K562 (cell line): ENCODE measurements at regions not wholly inside any gene's neighbourhood (a gene's known extent, or its start where the extent isn't known, plus 50 kb on each side); places are given as distances from the start of the nearest gene placed in this dataset.

Source experiments
- ATAC-seq: fragments of 200-7000 bp; cut with Tn5 transposase; 3 replicates; pipeline ENCODE4 v1.9.1; 2020; ENCODE audit warnings: moderate library complexity
- BruUV-seq: library from RNA; stranded (reverse); fragments of 400-500 nt; replicated peaks from 2 replicates; lab custom pipeline; 2021; lab: Mats Ljungman, UMichigan
- CTCF ChIA-PET: fragments of 300-600 bp; formaldehyde crosslinking; extraction: SDS; loops from one replicate; lab custom pipeline; 2021; ENCODE audit warnings: low intra/inter-chr PET ratio; lab: Yijun Ruan, JAX
- POLR2A ChIA-PET: fragments of 300-600, 350-650 bp; sonication (Branson Sonifier 250); formaldehyde crosslinking; extraction: SDS; loops from one replicate; lab custom pipeline; 2021; ENCODE audit warnings: antibody characterized with exemption, inconsistent platforms; lab: Yijun Ruan, JAX
- DNase-seq, 4 experiments: peaks; one replicate each; pipeline versions ENCODE4 v3.0.0 to v3.0.0-alpha.2; 2011 to 2018; ENCODE audit warnings: low spot score in 3 of 4, mixed read lengths in 3 of 4; ENCODE audit errors: extremely low read depth in 1 of 4
- FAIRE-seq: peaks from 2 replicates; lab custom pipeline; 2011; peaks lifted over from hg19 to GRCh38; lab: Jason Lieb, UNC
- H2AFZ ChIP-seq: 2 replicates; pipeline ENCODE4 v1.6.0; 2011; ENCODE audit warnings: low read depth, low read length, control low read depth, inconsistent platforms
- H3K27ac ChIP-seq: fragments of 200-600 bp; 3 replicates; pipeline ENCODE4 v1.8.0; 2011; ENCODE audit warnings: low read depth, mild to moderate bottlenecking, control low read depth, inconsistent platforms, low read length, moderate library complexity, mixed read lengths; ENCODE audit errors: extremely low read depth
- H3K27me3 ChIP-seq, 2 experiments: fragments of 300-600 bp in 1 of 2; 2 replicates in 1 of 2; 3 replicates in 1 of 2; pipeline versions ENCODE4 v1.6.0 to v1.8.0; 2011; ENCODE audit warnings: inconsistent platforms in 2 of 2, low read length in 2 of 2, mild to moderate bottlenecking in 1 of 2, mixed read lengths in 1 of 2, moderate library complexity in 1 of 2; ENCODE audit not compliant: control insufficient read depth in 2 of 2, insufficient read depth in 2 of 2
- H3K36me3 ChIP-seq: fragments of 300-600 bp; 3 replicates; pipeline ENCODE4 v1.8.0; 2011; ENCODE audit warnings: mild to moderate bottlenecking, low read length, inconsistent platforms; ENCODE audit not compliant: control insufficient read depth, insufficient read depth
- H3K4me1 ChIP-seq, 2 experiments: fragments of 200-600 bp in 1 of 2; replicated peaks in 1 of 2; 2 replicates in 1 of 2; 3 replicates in 1 of 2; pipeline versions ENCODE4 v1.5.1 to v1.8.0; 2011; ENCODE audit warnings: inconsistent platforms in 2 of 2, low read length in 2 of 2, mild to moderate bottlenecking in 1 of 2, mixed read lengths in 1 of 2, moderate library complexity in 1 of 2; ENCODE audit not compliant: control insufficient read depth in 2 of 2, insufficient read depth in 2 of 2
- H3K4me2 ChIP-seq: 2 replicates; pipeline ENCODE4 v1.6.1; 2011; ENCODE audit warnings: low read length, control low read depth, inconsistent platforms, mixed read lengths; ENCODE audit not compliant: insufficient read depth
- H3K4me3 ChIP-seq: fragments of 200-600 bp; sonication (generic), shearing (Covaris generic); 2 replicates; pipeline ENCODE4 v1.5.1; 2016; ENCODE audit warnings: control low read depth, inconsistent platforms
- H3K79me2 ChIP-seq: fragments of 200-600 bp; 3 replicates; pipeline ENCODE4 v1.8.0; 2011; ENCODE audit warnings: low read length, inconsistent platforms; ENCODE audit not compliant: control insufficient read depth, insufficient read depth
- H3K9ac ChIP-seq, 2 experiments: 2 replicates each; pipeline versions ENCODE4 v1.6.0 to v1.6.1; 2011; ENCODE audit warnings: low read depth in 2 of 2, low read length in 2 of 2, control low read depth in 1 of 2, inconsistent platforms in 1 of 2, mild to moderate bottlenecking in 1 of 2, mixed read lengths in 1 of 2; ENCODE audit not compliant: insufficient read depth in 1 of 2
- H3K9me1 ChIP-seq: one replicate; pipeline ENCODE4 v1.6.0; 2011; ENCODE audit warnings: inconsistent platforms, mild to moderate bottlenecking, low read length, moderate library complexity; ENCODE audit not compliant: control insufficient read depth, insufficient read depth
- H3K9me3 ChIP-seq: replicated peaks from 2 replicates; pipeline ENCODE4 v1.5.1; 2011; ENCODE audit warnings: low read depth, low read length, inconsistent platforms; ENCODE audit not compliant: control insufficient read depth, insufficient read depth
- H4K20me1 ChIP-seq: replicated peaks from 2 replicates; pipeline ENCODE4 v1.6.1; 2011; ENCODE audit warnings: low read length, inconsistent platforms, mixed read lengths; ENCODE audit not compliant: control insufficient read depth, insufficient read depth
- ETV5 ChIP-seq: sonication (generic); formaldehyde crosslinking; IDR thresholded peaks from 2 replicates; pipeline ENCODE4 v1.4.0; 2020; ENCODE audit warnings: low read depth, mild to moderate bottlenecking, missing genetic modification reagents
- HNRNPL ChIP-seq: fragments of 200-400 bp; formaldehyde crosslinking; IDR thresholded peaks from 2 replicates; pipeline ENCODE4 v1.6.1; 2017; ENCODE audit warnings: low read depth, mild to moderate bottlenecking, low read length
- KAT7 ChIP-seq: sonication (generic); formaldehyde crosslinking; IDR thresholded peaks from 2 replicates; pipeline ENCODE4 v1.8.0; 2022; ENCODE audit warnings: missing genetic modification reagents, mild to moderate bottlenecking, borderline replicate concordance
- MCM7 ChIP-seq, 2 experiments: fragments of 450-650 bp; IDR thresholded peaks; 2 replicates each; pipeline ENCODE4 v1.6.1; 2016 to 2018
- NEUROD1 ChIP-seq: fragments of 150-350 bp; IDR thresholded peaks from 2 replicates; pipeline ENCODE4 v1.6.1; 2014; ENCODE audit warnings: borderline replicate concordance, low read length, low read depth; ENCODE audit not compliant: partially characterized antibody
- PHF8 ChIP-seq: fragments of 200-600 bp; sonication (generic); IDR thresholded peaks from 2 replicates; pipeline ENCODE4 v1.6.1; 2012; ENCODE audit warnings: mixed run types, mild to moderate bottlenecking, inconsistent platforms, low read length, moderate library complexity, borderline replicate concordance
- WGBS: fragments of 100-300 bp; shearing (Covaris generic); methylation state at CpG from one replicate; pipeline ENCODE4 v1.1.6; 2016; ENCODE audit warnings: low coverage, mixed read lengths; ENCODE audit not compliant: insufficient coverage; ENCODE audit errors: missing lambda C conversion rate; 5-methylcytosine and 5-hydroxymethylcytosine counted together
- in situ Hi-C: fragments of 300-500 bp; cut with MboI; formaldehyde crosslinking; loops from 4 replicates; pipeline ENCODE4 v1.15.0; 2018; ENCODE audit warnings: inconsistent platforms, mixed read lengths
- intact Hi-C: fragments of 100-400 bp; cut with micrococcal nuclease; formaldehyde crosslinking; loops from 2 replicates; pipeline ENCODE4 v1.14.2; 2022
- TF ChIP-seq, protein P1 (sequence below): conservative IDR thresholded peaks from 2 replicates; pipeline ENCODE4 v1.6.1; 2011; ENCODE audit warnings: low read depth, mild to moderate bottlenecking, low read length; ENCODE audit not compliant: control insufficient read depth
- TF ChIP-seq, protein P2 (sequence below): fragments of 250-450 bp; sonication (Bioruptor Pico); IDR thresholded peaks from 2 replicates; pipeline ENCODE4 v1.4.0; 2020; ENCODE audit warnings: mild to moderate bottlenecking, moderate library complexity, borderline replicate concordance
- TF ChIP-seq, protein P3 (sequence below): fragments of 450-650 bp; formaldehyde crosslinking; conservative IDR thresholded peaks from 2 replicates; pipeline ENCODE4 v1.4.0; 2022; ENCODE audit warnings: mild to moderate bottlenecking, missing genetic modification characterization

DNA sequence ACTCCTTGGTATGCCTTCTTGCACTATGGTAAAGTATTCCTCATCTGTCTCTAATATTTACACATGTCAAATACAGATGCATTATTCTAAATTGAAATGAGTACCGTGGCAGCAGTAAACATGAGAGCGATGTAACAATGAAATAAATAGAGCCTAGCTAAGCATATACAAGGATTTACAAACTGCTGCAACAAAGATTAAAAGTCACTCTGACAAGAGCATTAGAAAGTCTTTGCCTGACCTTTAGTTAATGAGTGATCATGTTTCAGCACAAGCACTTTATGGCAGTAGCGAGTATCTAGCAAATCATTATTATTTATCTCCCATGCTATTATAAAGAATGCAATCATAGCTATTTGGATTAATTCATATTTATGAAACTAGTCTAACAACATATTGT lies 547.0 kb upstream of the NDST4 start:
- H3K9me1 ChIP-seq: no peaks in the 10 kb centered on the region
- no peaks in the 10 kb centered on the region for H3K36me3 ChIP-seq
- intact Hi-C loops: no loop called here
- no peaks in the 10 kb centered on the region for H3K4me1 ChIP-seq
- H3K4me2 ChIP-seq: no peak overlapping the region
- no peak overlapping the region for H3K4me3 ChIP-seq
- H3K79me2 ChIP-seq: no peaks in the 10 kb centered on the region
- no peaks in the 10 kb centered on the region for H4K20me1 ChIP-seq
- H3K27me3 ChIP-seq: no peaks in the 10 kb centered on the region
- CTCF ChIA-PET: interaction anchor here (0.7 kb wide), 1 partner anchor 86 kb away, joined by 3 read pairs; no protein-coding TSS in a partner anchor
- BruUV-seq: no TSS peak
- 2% methylated on average over 3 of the region's 3 CpGs for WGBS
- 0 out of 2 replicates have a peak, but pooled peaks have one; percentile 1 for TF ChIP-seq PHF8
- TF ChIP-seq, protein P1, sequence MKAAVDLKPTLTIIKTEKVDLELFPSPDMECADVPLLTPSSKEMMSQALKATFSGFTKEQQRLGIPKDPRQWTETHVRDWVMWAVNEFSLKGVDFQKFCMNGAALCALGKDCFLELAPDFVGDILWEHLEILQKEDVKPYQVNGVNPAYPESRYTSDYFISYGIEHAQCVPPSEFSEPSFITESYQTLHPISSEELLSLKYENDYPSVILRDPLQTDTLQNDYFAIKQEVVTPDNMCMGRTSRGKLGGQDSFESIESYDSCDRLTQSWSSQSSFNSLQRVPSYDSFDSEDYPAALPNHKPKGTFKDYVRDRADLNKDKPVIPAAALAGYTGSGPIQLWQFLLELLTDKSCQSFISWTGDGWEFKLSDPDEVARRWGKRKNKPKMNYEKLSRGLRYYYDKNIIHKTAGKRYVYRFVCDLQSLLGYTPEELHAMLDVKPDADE: no peak
- TF ChIP-seq, all 486 proteins: peak for 1
- FAIRE-seq: no peak
- POLR2A ChIA-PET: no interaction called here
- in situ Hi-C loops: no loop called here
- no peak for ATAC-seq
- no peak overlapping the region for H2AFZ ChIP-seq
- H3K27ac ChIP-seq: no peak overlapping the region
- H3K9me3 ChIP-seq: 0 out of 2 replicates have a peak, but pooled peaks cover 2% of the 10 kb centered on the region
- no peak for DNase-seq
- H3K9ac ChIP-seq: no peak overlapping the region

DNA sequence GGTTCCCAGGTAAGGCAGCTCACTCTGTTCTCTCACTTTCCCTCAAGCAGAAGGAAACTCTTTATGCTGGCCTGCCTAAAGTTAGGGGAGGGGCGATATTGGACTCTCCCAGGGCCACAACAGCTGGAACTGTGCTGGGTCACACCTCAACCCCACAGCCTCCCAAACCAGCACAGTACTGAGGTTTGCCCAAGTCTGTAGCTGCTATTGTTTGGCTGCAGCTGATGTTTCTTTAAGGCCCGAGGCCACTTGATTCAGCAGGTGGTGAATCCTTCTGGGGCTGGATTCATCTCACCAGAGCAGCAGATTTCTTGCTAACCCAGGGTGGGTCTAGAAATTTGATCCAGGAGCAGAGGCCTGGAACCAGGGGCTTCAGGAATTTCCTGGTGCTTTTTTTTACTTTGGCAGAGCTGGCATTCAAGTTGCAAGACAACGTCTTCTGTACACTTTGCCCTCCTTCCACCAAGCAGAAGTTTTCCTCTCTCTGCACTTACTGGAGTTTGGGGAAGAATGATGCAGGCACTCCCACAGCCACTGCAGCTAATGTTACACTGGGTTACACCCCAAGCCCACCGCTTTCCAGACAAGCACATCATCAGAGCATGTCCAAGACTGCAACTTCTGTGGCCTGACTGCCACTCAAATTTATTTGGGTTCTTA lies 544.7 kb upstream of the NDST4 start:
- CTCF ChIA-PET: no interaction called here
- TF ChIP-seq KAT7 (CRISPR knock-in tag): no peak
- no peak for TF ChIP-seq NEUROD1
- TF ChIP-seq, protein P2, sequence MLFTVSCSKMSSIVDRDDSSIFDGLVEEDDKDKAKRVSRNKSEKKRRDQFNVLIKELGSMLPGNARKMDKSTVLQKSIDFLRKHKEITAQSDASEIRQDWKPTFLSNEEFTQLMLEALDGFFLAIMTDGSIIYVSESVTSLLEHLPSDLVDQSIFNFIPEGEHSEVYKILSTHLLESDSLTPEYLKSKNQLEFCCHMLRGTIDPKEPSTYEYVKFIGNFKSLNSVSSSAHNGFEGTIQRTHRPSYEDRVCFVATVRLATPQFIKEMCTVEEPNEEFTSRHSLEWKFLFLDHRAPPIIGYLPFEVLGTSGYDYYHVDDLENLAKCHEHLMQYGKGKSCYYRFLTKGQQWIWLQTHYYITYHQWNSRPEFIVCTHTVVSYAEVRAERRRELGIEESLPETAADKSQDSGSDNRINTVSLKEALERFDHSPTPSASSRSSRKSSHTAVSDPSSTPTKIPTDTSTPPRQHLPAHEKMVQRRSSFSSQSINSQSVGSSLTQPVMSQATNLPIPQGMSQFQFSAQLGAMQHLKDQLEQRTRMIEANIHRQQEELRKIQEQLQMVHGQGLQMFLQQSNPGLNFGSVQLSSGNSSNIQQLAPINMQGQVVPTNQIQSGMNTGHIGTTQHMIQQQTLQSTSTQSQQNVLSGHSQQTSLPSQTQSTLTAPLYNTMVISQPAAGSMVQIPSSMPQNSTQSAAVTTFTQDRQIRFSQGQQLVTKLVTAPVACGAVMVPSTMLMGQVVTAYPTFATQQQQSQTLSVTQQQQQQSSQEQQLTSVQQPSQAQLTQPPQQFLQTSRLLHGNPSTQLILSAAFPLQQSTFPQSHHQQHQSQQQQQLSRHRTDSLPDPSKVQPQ: no peak
- TF ChIP-seq MCM7 (IDR thresholded peaks at IDR 0.05): no peak
- no peak for TF ChIP-seq HNRNPL
- TF ChIP-seq, protein P3, sequence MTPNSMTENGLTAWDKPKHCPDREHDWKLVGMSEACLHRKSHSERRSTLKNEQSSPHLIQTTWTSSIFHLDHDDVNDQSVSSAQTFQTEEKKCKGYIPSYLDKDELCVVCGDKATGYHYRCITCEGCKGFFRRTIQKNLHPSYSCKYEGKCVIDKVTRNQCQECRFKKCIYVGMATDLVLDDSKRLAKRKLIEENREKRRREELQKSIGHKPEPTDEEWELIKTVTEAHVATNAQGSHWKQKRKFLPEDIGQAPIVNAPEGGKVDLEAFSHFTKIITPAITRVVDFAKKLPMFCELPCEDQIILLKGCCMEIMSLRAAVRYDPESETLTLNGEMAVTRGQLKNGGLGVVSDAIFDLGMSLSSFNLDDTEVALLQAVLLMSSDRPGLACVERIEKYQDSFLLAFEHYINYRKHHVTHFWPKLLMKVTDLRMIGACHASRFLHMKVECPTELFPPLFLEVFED: no peak
- TF ChIP-seq ETV5: no peak

More for the DNA sequence above, 544.7 kb upstream of the NDST4 start:
- Histone ChIP-seq H3K4me2 (no peak overlapping the region), H2AFZ (no peak overlapping the region), H3K27me3 (no peaks in the 10 kb centered on the region), H3K4me3 (no peak overlapping the region), H3K9me1 (no peaks in the 10 kb centered on the region), H3K27ac (no peak overlapping the region), H3K4me1 (no peaks in the 10 kb centered on the region), H3K79me2 (no peaks in the 10 kb centered on the region), H3K9ac (no peak overlapping the region), H3K9me3 (0 out of 2 replicates have a peak, but pooled peaks cover 2% of the 10 kb centered on the region), H3K36me3 (no peaks in the 10 kb centered on the region), H4K20me1 (no peaks in the 10 kb centered on the region)
- POLR2A ChIA-PET: no interaction called here
- intact Hi-C loops (no loop called here), in situ Hi-C loops (no loop called here)
- no peak for ATAC-seq
- no TSS peak for BruUV-seq
- FAIRE-seq: no peak
- WGBS: 0% methylated on average over 4 of the region's 4 CpGs
- DNase-seq: no peak
